H1 (cell line): ENCODE measurements at regions not wholly inside any gene's neighbourhood (a gene's known extent, or its start where the extent isn't known, plus 50 kb on each side); places are given as distances from the start of the nearest gene placed in this dataset.

Source experiments
- CTCF ChIA-PET: fragments of 300-600 bp; sonication (Branson Sonifier 250); formaldehyde crosslinking; loops from one replicate; lab custom pipeline; 2021; ENCODE audit not compliant: partially characterized antibody; lab: Charles Lee
- POLR2A ChIA-PET: fragments of 300-600 bp; sonication (Branson Sonifier 250); formaldehyde crosslinking; loops from one replicate; lab custom pipeline; 2021; ENCODE audit warnings: inconsistent platforms; ENCODE audit not compliant: partially characterized antibody; lab: Charles Lee
- DNase-seq, 2 experiments: peaks; one replicate each; pipeline versions ENCODE4 v3.0.0 to v3.0.0-alpha.2; 2010 to 2022; ENCODE audit warnings: low spot score in 2 of 2, low read depth in 1 of 2, mixed read lengths in 1 of 2
- FAIRE-seq: peaks from 2 replicates; lab custom pipeline; 2011; peaks lifted over from hg19 to GRCh38; lab: Jason Lieb, UNC
- H2AFZ ChIP-seq: 2 replicates; pipeline ENCODE4 v1.8.1; 2012; ENCODE audit warnings: low read length, inconsistent platforms
- H2AK5ac ChIP-seq: 2 replicates; pipeline ENCODE4 v1.6.1; 2013; ENCODE audit warnings: low read depth, low read length
- H2BK120ac ChIP-seq: replicated peaks from 2 replicates; pipeline ENCODE3; 2013; ENCODE audit warnings: low read depth, low read length, inconsistent platforms
- H2BK12ac ChIP-seq: 2 replicates; pipeline ENCODE4 v1.6.1; 2013; ENCODE audit warnings: low read depth, low read length
- H2BK15ac ChIP-seq: 2 replicates; pipeline ENCODE4 v1.6.1; 2013; ENCODE audit warnings: low read length
- H2BK20ac ChIP-seq: 2 replicates; pipeline ENCODE4 v1.6.1; 2013; ENCODE audit warnings: low read length
- H2BK5ac ChIP-seq: 2 replicates; pipeline ENCODE4 v1.6.1; 2013; ENCODE audit warnings: low read depth, low read length
- H3K14ac ChIP-seq: 2 replicates; pipeline ENCODE4 v1.6.1; 2013; ENCODE audit warnings: inconsistent platforms; ENCODE audit not compliant: insufficient read length
- H3K18ac ChIP-seq: 2 replicates; pipeline ENCODE4 v1.6.1; 2013; ENCODE audit warnings: low read length; ENCODE audit errors: extremely low read depth
- H3K23ac ChIP-seq: 2 replicates; pipeline ENCODE4 v1.6.1; 2013; ENCODE audit warnings: inconsistent platforms; ENCODE audit not compliant: insufficient read length
- H3K23me2 ChIP-seq: 2 replicates; pipeline ENCODE4 v1.6.1; 2013; ENCODE audit warnings: low read depth, low read length
- H3K27ac ChIP-seq: 2 replicates; pipeline ENCODE4 v1.6.1; 2011; ENCODE audit warnings: low read depth, low read length, inconsistent platforms
- H3K27me3 ChIP-seq, 4 experiments: replicated peaks in 1 of 4; 1 replicate in 1 of 4; 2 replicates in 3 of 4; pipeline versions ENCODE4 v1.6.1 to v1.8.1; 2011 to 2013; ENCODE audit warnings: low read length in 3 of 4, mild to moderate bottlenecking in 3 of 4, inconsistent platforms in 2 of 4, mixed read lengths in 2 of 4, moderate library complexity in 1 of 4; ENCODE audit not compliant: control insufficient read depth in 3 of 4, insufficient read depth in 3 of 4; ENCODE audit errors: extremely low read depth in 1 of 4
- H3K36me3 ChIP-seq, 4 experiments: 2 replicates each; pipeline versions ENCODE4 v1.6.1 to v1.8.1; 2011 to 2013; ENCODE audit warnings: mild to moderate bottlenecking in 4 of 4, low read length in 3 of 4, moderate library complexity in 2 of 4, control low read depth in 1 of 4, inconsistent platforms in 1 of 4; ENCODE audit not compliant: insufficient read depth in 4 of 4, control insufficient read depth in 2 of 4
- H3K4ac ChIP-seq: replicated peaks from 2 replicates; pipeline ENCODE3; 2013; ENCODE audit warnings: low read length, low read depth, mixed read lengths, inconsistent platforms; ENCODE audit not compliant: insufficient read length
- H3K4me1 ChIP-seq, 4 experiments: replicated peaks in 1 of 4; 1 replicate in 1 of 4; 2 replicates in 3 of 4; pipeline versions ENCODE4 v1.6.1 to v1.8.1; 2011 to 2013; ENCODE audit warnings: low read length in 3 of 4, inconsistent platforms in 2 of 4, mixed read lengths in 1 of 4; ENCODE audit not compliant: insufficient read depth in 4 of 4, control insufficient read depth in 3 of 4
- H3K4me2 ChIP-seq, 2 experiments: 2 replicates each; pipeline versions ENCODE4 v1.6.1 to v1.8.1; 2011 to 2013; ENCODE audit warnings: low read depth in 2 of 2, low read length in 2 of 2, control low read depth in 1 of 2, inconsistent platforms in 1 of 2, mild to moderate bottlenecking in 1 of 2; ENCODE audit not compliant: insufficient read depth in 1 of 2
- H3K4me3 ChIP-seq, 4 experiments: fragments of 200-600, 300-600 bp in 1 of 4; sonication (generic), shearing (Covaris generic), sonication (Bioruptor Twin) in 1 of 4; 2 replicates each; pipeline versions ENCODE4 v1.5.1 to v1.8.1; 2011 to 2016; ENCODE audit warnings: low read length in 4 of 4, low read depth in 3 of 4, control low read depth in 2 of 4, inconsistent platforms in 2 of 4, mild to moderate bottlenecking in 2 of 4, mixed read lengths in 1 of 4, moderate library complexity in 1 of 4; ENCODE audit not compliant: insufficient read depth in 2 of 4; ENCODE audit errors: extremely low read depth in 1 of 4
- H3K56ac ChIP-seq: replicated peaks from 2 replicates; pipeline ENCODE3; 2013; ENCODE audit warnings: low read depth, mild to moderate bottlenecking, mixed read lengths, low read length, inconsistent platforms; ENCODE audit not compliant: insufficient read length
- H3K79me1 ChIP-seq: 2 replicates; pipeline ENCODE4 v1.6.1; 2013; ENCODE audit warnings: low read depth, low read length, control low read depth
- H3K79me2 ChIP-seq, 2 experiments: 2 replicates each; pipeline versions ENCODE4 v1.6.1 to v1.8.1; 2012 to 2013; ENCODE audit warnings: low read length in 2 of 2, mild to moderate bottlenecking in 2 of 2, inconsistent platforms in 1 of 2; ENCODE audit not compliant: insufficient read depth in 2 of 2, control insufficient read depth in 1 of 2
- H3K9ac ChIP-seq, 4 experiments: replicated peaks in 1 of 4; 1 replicate in 1 of 4; 2 replicates in 3 of 4; pipeline versions ENCODE4 v1.6.1 to v1.8.1; 2011 to 2013; ENCODE audit warnings: low read depth in 3 of 4, low read length in 3 of 4, control low read depth in 2 of 4, mild to moderate bottlenecking in 2 of 4, moderate library complexity in 2 of 4, inconsistent platforms in 1 of 4; ENCODE audit errors: extremely low read depth in 1 of 4
- H3K9me3 ChIP-seq, 2 experiments: 2 replicates each; pipeline versions ENCODE4 v1.6.1 to v1.8.1; 2012 to 2013; ENCODE audit warnings: mild to moderate bottlenecking in 2 of 2, moderate library complexity in 2 of 2, control low read depth in 1 of 2, inconsistent platforms in 1 of 2, low read depth in 1 of 2, low read length in 1 of 2, mixed read lengths in 1 of 2; ENCODE audit not compliant: insufficient read depth in 2 of 2
- H4K20me1 ChIP-seq, 2 experiments: replicated peaks in 1 of 2; 2 replicates each; pipeline versions ENCODE3 to v1.8.1; 2011 to 2013; ENCODE audit warnings: inconsistent platforms in 2 of 2, low read length in 2 of 2, mild to moderate bottlenecking in 1 of 2; ENCODE audit not compliant: insufficient read depth in 2 of 2, control insufficient read depth in 1 of 2
- H4K5ac ChIP-seq: 2 replicates; pipeline ENCODE4 v1.6.1; 2013; ENCODE audit warnings: low read length, low read depth, mixed read lengths, inconsistent platforms; ENCODE audit not compliant: insufficient read length
- H4K8ac ChIP-seq: 2 replicates; pipeline ENCODE4 v1.8.0; 2013; ENCODE audit warnings: mild to moderate bottlenecking, moderate library complexity, low read length, inconsistent platforms; ENCODE audit not compliant: insufficient read depth; ENCODE audit errors: extremely low read depth
- H4K91ac ChIP-seq: replicated peaks from 2 replicates; pipeline ENCODE3; 2013; ENCODE audit warnings: low read length, mixed read lengths, inconsistent platforms; ENCODE audit not compliant: insufficient read length
- ASH2L ChIP-seq: fragments of 200-600, 300-600 bp; sonication (generic); IDR thresholded peaks from one replicate; pipeline ENCODE4 v1.7.1; 2017; ENCODE audit warnings: low read length
- CBX5 ChIP-seq: fragments of 300-800, 300-1000 bp; sonication (generic); IDR thresholded peaks from 2 replicates; pipeline ENCODE4 v1.7.1; 2016; ENCODE audit warnings: antibody characterized with exemption, low read length, low read depth
- CBX8 ChIP-seq: fragments of 300-800, 300-1000 bp; sonication (generic); IDR thresholded peaks from 2 replicates; pipeline ENCODE4 v1.7.1; 2016; ENCODE audit warnings: low read depth, low read length, borderline replicate concordance
- KDM1A ChIP-seq: fragments of 200-600, 300-600 bp; sonication (generic); IDR thresholded peaks from 2 replicates; pipeline ENCODE4 v1.7.1; 2016; ENCODE audit warnings: mild to moderate bottlenecking, low read length, borderline replicate concordance
- MAFK ChIP-seq: IDR thresholded peaks from 2 replicates; pipeline ENCODE4 v1.6.1; 2012; ENCODE audit warnings: low read depth, mild to moderate bottlenecking, improper control_type of control experiment, low read length
- NRF1 ChIP-seq: IDR thresholded peaks from 2 replicates; pipeline ENCODE4 v1.6.1; 2011; ENCODE audit warnings: mild to moderate bottlenecking, low read depth, low read length, improper control_type of control experiment
- POLR2AphosphoS5 ChIP-seq: IDR thresholded peaks from 2 replicates; pipeline ENCODE4 v1.6.1; 2011; ENCODE audit warnings: low read depth, low read length
- RFX5 ChIP-seq: IDR thresholded peaks from 2 replicates; pipeline ENCODE4 v1.6.1; 2011; ENCODE audit warnings: low read depth, low read length, improper control_type of control experiment, borderline replicate concordance
- RXRA ChIP-seq: IDR thresholded peaks from 2 replicates; pipeline ENCODE4 v1.6.1; 2011; ENCODE audit warnings: low read depth, mild to moderate bottlenecking, low read length, moderate library complexity; ENCODE audit not compliant: insufficient read depth
- SIRT6 ChIP-seq: IDR thresholded peaks from one replicate; pipeline ENCODE4 v1.7.1; 2012; ENCODE audit warnings: low read length, inconsistent platforms
- SP1 ChIP-seq: IDR thresholded peaks from 2 replicates; pipeline ENCODE4 v1.6.1; 2011; ENCODE audit warnings: low read depth, low read length
- TAF1 ChIP-seq: IDR thresholded peaks from 2 replicates; pipeline ENCODE4 v1.6.1; 2011; ENCODE audit warnings: mild to moderate bottlenecking, low read depth, low read length
- TBP ChIP-seq: IDR thresholded peaks from 2 replicates; pipeline ENCODE4 v1.6.1; 2011; ENCODE audit warnings: low read depth, low read length, improper control_type of control experiment
- WGBS, 2 experiments: shearing (Covaris generic) in 1 of 2; methylation state at CpG; one replicate each; pipeline versions ENCODE4 v1.1.6 to v1.1.7; 2013 to 2015; ENCODE audit warnings: low lambda C conversion rate in 2 of 2, mixed read lengths in 2 of 2, inconsistent platforms in 1 of 2, low coverage in 1 of 2, missing lambda C conversion rate in 1 of 2; ENCODE audit not compliant: insufficient replicate concordance in 2 of 2, insufficient coverage in 1 of 2, insufficient read length in 1 of 2; ENCODE audit errors: extremely low coverage in 1 of 2, missing lambda C conversion rate in 1 of 2; 5-methylcytosine and 5-hydroxymethylcytosine counted together
- TF ChIP-seq, protein P1 (sequence below): IDR thresholded peaks from 2 replicates; pipeline ENCODE4 v1.6.1; 2011; ENCODE audit warnings: low read length, improper control_type of control experiment

DNA sequence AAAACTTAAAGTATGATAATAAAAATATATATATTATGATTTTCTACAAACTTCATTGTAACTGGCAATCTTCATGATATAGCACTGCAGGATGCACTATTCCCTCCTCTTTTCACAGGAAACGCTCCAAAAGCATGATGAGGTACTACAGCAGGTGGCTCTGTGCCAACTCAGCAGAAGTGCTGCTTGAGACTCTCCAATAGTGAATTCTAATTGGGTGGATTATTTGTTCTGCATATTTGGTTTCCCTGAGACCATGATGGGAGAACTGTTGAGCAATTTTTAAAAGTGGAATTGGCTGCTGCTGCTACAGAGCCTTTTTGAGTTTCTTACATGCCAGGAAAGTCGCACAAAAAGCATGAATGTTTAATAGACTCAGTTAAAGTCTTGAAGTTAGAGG, 1782.4 kb upstream of the PCDH20 start:
- no peaks in the 10 kb centered on the region for H3K36me3 ChIP-seq
- H3K23me2 ChIP-seq = no peaks in the 10 kb centered on the region
- CTCF ChIA-PET = no interaction called here
- TF ChIP-seq MAFK (no peak), RFX5 (no peak), RXRA (no peak), ASH2L (no peak), KDM1A (no peak), TAF1 (no peak), CBX5 (no peak), POLR2AphosphoS5 (no peak), SIRT6 (no peak), TBP (no peak), NRF1 (no peak), SP1 (no peak), CBX8 (no peak)
- TF ChIP-seq, protein P1, sequence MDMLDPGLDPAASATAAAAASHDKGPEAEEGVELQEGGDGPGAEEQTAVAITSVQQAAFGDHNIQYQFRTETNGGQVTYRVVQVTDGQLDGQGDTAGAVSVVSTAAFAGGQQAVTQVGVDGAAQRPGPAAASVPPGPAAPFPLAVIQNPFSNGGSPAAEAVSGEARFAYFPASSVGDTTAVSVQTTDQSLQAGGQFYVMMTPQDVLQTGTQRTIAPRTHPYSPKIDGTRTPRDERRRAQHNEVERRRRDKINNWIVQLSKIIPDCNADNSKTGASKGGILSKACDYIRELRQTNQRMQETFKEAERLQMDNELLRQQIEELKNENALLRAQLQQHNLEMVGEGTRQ = no peak
- no peak overlapping the region for H2AFZ ChIP-seq
- no peaks in the 10 kb centered on the region for H3K4me1 ChIP-seq
- POLR2A ChIA-PET = no interaction called here
- H2BK120ac ChIP-seq = no peak overlapping the region
- H2AK5ac ChIP-seq = no peak overlapping the region
- DNase-seq (no peak), FAIRE-seq (no peak)
- H4K5ac ChIP-seq = no peak overlapping the region
- no peak overlapping the region for H3K27ac ChIP-seq
- no peak overlapping the region for H2BK15ac ChIP-seq
- H2BK20ac ChIP-seq = no peak overlapping the region
- WGBS, 2 experiments = 100% methylated on average over 2 of the region's 2 CpGs; no CpG with 5 or more reads in 1 of the 2 experiments
- no peak overlapping the region for H3K4ac ChIP-seq
- no peaks in the 10 kb centered on the region for H3K9me3 ChIP-seq
- no peaks in the 10 kb centered on the region for H3K27me3 ChIP-seq
- H3K18ac ChIP-seq = no peak overlapping the region
- no peaks in the 10 kb centered on the region for H3K79me1 ChIP-seq
- H3K79me2 ChIP-seq = no peaks in the 10 kb centered on the region
- H3K4me2 ChIP-seq = no peak overlapping the region
- no peak overlapping the region for H3K4me3 ChIP-seq
- H3K23ac ChIP-seq = no peak overlapping the region
- no peak overlapping the region for H4K8ac ChIP-seq
- no peaks in the 10 kb centered on the region for H4K20me1 ChIP-seq
- H3K14ac ChIP-seq = no peak overlapping the region
- no peak overlapping the region for H2BK12ac ChIP-seq
- no peak overlapping the region for H3K56ac ChIP-seq
- H4K91ac ChIP-seq = no peak overlapping the region
- H2BK5ac ChIP-seq = no peak overlapping the region
- H3K9ac ChIP-seq = no peak overlapping the region
